Erythroblast (primary cell): ENCODE measurements at regions not wholly inside any gene's neighbourhood (a gene's known extent, or its start where the extent isn't known, plus 50 kb on each side); places are given as distances from the start of the nearest gene placed in this dataset.

Experiments used
- GATA1 ChIP-seq: IDR thresholded peaks from 2 replicates; pipeline ENCODE4 v1.6.1; 2011; ENCODE audit warnings: low read depth, mild to moderate bottlenecking, control low read depth, low read length, moderate library complexity
- POLR2A ChIP-seq: IDR thresholded peaks from 2 replicates; pipeline ENCODE4 v1.6.1; 2011; ENCODE audit warnings: mild to moderate bottlenecking, low read length

DNA sequence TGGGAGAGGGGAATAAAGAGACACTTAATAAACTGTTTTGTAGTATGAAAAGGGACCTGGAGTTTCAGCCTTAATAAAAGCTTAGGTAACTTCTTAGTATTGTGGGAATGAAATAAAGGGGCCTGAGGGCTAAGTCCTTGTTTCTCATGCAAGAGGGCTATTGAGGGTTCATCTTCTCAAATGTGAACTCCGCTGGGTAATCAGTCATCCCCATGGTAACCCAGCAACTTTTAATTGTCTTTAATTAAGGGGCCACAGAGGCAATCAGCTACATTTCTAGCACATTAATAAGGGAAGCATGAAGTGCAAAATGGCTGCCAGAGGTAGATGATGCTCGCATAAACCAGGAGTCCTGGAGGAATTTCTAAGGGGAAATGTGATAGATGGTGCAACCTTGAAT lies 1784.2 kb upstream of the CELF4 start:
- TF ChIP-seq POLR2A (no peak), GATA1 (no peak)
